ENCODE measurements at regions not wholly inside any gene's neighbourhood (a gene's known extent, or its start where the extent isn't known, plus 50 kb on each side); places are given as distances from the start of the nearest gene placed in this dataset.

- no peak for DNase-seq
Measured at GRCh38 chr1:112209493-112209892, 186.5 kb upstream of the CTTNBP2NL start.

- no peak for DNase-seq
Measured at GRCh38 chr1:112219267-112219666, 176.7 kb upstream of the CTTNBP2NL start.

- DNase-seq: no peak
Measured at GRCh38 chr1:112230232-112230631, 165.8 kb upstream of the CTTNBP2NL start.

- DNase-seq: no peak
Measured at GRCh38 chr1:112231331-112231730, 164.7 kb upstream of the CTTNBP2NL start.

GRCh38 chr1:112232848-112233247 lies 163.2 kb upstream of the CTTNBP2NL start:
- no peak for DNase-seq

- no peak for DNase-seq
Measured at GRCh38 chr1:112234710-112235109, 161.3 kb upstream of the CTTNBP2NL start.

- DNase-seq: no peak
Measured at GRCh38 chr1:112237983-112238545, 157.9 kb upstream of the CTTNBP2NL start.

- no peak for DNase-seq
Measured at GRCh38 chr1:112239683-112240330, 156.2 kb upstream of the CTTNBP2NL start.

GRCh38 chr1:112242470-112242869 lies 153.5 kb upstream of the CTTNBP2NL start:
- DNase-seq: no peak

GRCh38 chr1:112244131-112244530 lies 151.9 kb upstream of the CTTNBP2NL start:
- DNase-seq: no peak

GRCh38 chr1:112245114-112245513 lies 150.9 kb upstream of the CTTNBP2NL start:
- DNase-seq: no peak

- no peak for DNase-seq
Measured at GRCh38 chr1:112247036-112247597, 148.9 kb upstream of the CTTNBP2NL start.

- no peak for DNase-seq
Measured at GRCh38 chr1:112247961-112248360, 148.1 kb upstream of the CTTNBP2NL start.

GRCh38 chr1:112250892-112251291 lies 145.1 kb upstream of the CTTNBP2NL start:
- no peak for DNase-seq

GRCh38 chr1:112251766-112252506 lies 144.1 kb upstream of the CTTNBP2NL start:
- DNase-seq: no peak

GRCh38 chr1:112253366-112253765 lies 142.6 kb upstream of the CTTNBP2NL start:
- no peak for DNase-seq

GRCh38 chr1:112255080-112255479 lies 140.9 kb upstream of the CTTNBP2NL start:
- no peak for DNase-seq

- no peak for DNase-seq
Measured at GRCh38 chr1:112256411-112256810, 139.6 kb upstream of the CTTNBP2NL start.

- no peak for DNase-seq
Measured at GRCh38 chr1:112257043-112257835, 138.8 kb upstream of the CTTNBP2NL start.

GRCh38 chr1:112260699-112261098 lies 135.3 kb upstream of the CTTNBP2NL start:
- no peak for DNase-seq

GRCh38 chr1:112262316-112262715 lies 133.7 kb upstream of the CTTNBP2NL start:
- DNase-seq: no peak

- DNase-seq: no peak
Measured at GRCh38 chr1:112263042-112263441, 133.0 kb upstream of the CTTNBP2NL start.

Measured in nucleus accumbens (tissue), 56 donors.